HCEC 1CT (cell line): ENCODE measurements at regions not wholly inside any gene's neighbourhood (a gene's known extent, or its start where the extent isn't known, plus 50 kb on each side); places are given as distances from the start of the nearest gene placed in this dataset.
A peak's percentile ranks its signal among the peaks of the same experiment; 100 is the strongest.
"Not testable (repeated sequence)": the region's sequence is repeated elsewhere in the genome, so short reads cannot be mapped to it uniquely, and the experiment has no call there.

Experiments
- DNase-seq: peaks from one replicate; pipeline ENCODE4 v3.0.0-alpha.2; 2017

DNA sequence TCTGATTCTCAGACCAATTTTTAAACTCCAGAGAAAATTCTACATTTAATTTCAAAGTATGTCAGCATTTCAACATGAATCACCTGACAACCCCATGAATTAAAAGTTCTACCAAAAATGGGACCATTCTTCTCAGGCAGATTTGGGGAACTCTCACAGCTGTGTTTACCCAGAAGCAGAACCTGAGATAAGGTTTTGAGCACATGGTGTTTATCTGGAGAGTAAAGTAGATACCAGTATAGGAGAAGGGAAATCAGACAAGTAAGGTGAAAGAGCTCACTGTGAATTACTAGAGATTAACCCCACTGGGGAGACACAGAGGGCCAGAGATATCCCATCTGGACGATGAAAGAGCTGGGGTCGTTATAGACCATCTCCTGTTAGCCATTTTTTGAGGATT, 729.1 kb downstream of the DNAH5 start:
- no peak for DNase-seq

DNA sequence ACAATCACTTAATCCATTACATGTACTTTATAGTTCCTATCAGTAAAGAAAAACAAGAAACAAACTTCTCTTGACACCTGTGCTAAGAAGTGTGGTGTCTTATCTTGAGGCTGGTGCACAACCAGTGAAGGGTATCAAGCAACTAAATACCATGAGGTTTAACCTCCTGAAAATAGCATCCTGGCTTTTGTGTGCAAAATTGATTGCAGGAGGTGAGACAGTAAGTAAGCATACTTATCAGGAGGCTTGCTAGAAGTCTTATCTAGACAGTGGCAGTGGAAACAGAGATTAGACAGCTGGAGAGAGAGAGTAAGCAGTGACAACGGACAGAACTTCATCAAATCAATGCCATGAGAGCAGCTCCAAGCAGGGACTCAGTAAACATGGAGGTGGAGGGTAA, 730.3 kb downstream of the DNAH5 start:
- DNase-seq, result no peak

DNA sequence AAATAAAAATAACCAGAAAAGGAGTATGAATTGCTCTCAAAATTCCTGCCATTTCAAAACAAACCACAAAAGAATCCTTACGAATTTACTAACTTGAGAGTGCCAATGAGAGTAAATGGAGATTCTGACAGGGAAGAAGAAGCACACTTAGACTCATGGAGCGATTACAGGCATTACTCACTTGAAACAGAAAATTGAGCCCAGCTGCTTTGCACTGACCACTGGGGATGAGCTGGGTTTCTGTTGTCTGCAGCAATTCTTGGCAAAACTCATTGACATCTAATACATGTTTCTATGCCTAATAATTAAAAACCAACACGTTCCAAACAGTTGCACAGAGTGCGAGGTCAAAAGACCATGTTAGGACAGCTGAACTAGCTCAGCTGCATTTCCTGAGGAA, 731.6 kb downstream of the DNAH5 start:
- DNase-seq, result peak; percentile 55

DNA sequence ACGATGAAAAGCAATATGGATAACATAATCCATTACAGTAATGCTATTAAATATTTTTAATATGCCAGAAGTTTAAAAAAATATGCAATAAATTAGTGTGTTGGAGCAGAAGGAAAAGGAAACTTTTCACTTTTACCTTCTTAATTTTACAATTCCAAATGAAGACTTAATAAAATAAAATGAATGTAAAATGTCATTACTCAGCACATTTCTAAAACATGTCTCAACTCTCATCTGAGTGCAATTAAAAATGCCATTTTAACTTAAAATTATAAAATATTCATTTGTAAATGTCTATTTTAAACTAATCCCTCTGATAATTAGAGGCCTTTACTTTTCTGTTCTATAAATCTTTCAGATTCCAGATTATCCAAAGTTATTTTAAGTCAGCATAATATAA, 733.4 kb downstream of the DNAH5 start:
- no peak for DNase-seq

DNA sequence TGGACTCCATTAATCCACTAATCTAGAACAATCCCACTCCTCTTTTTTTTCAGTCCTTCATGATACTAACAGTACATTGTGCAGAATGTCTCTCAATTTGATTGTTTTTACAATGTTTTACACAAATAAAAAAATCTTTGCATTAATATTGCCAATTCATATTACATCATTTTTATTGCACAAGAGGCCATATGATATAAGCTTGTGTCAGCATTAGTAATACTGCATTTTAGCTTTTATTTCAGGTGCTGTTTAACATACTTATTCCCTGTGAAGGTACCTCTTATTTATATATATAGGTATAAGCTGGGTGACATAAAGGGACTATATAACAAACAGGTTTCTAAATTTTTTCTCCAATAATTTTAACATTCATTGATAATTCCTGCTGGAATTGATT, 737.4 kb downstream of the DNAH5 start:
- DNase-seq, result no peak

DNA sequence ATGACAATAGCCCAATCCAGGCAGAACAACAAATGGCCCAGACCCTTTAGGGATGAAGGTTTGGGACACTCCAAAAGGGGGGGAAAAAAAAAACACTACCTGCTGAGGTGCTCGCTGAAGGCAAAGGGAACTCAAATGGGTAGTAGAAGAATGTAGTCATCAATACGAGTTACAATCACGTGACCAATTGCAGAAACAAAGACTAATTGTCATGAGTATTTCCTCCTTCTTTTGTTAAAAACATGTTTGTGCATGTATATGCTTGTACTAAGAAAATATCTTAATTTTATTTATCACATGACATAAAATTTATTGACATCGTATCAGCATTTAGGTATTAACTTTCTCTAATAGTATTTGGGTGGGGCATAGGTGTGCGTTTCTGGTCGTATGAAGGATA, 743.5 kb downstream of the DNAH5 start:
- no peak for DNase-seq

DNA sequence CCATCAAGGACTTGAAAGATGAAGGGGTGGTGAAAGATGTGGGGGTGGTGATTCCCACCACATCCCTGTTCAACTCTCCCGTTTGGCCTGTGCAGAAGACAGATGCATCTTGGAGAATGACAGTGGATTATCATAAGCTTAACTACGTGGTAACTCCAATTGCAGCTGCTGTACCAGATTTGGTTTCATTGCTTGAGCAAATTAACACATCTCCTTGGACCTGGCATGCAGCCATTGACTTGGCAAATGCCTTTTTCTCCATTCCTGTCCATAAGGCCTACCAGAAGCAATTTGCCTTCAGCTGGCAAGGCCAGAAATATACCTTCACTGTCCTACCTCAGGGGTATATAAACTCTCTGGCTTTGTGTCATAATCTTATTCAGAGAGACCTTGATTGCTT, 746.3 kb downstream of the DNAH5 start:
- DNase-seq, result not testable (repeated sequence)

DNA sequence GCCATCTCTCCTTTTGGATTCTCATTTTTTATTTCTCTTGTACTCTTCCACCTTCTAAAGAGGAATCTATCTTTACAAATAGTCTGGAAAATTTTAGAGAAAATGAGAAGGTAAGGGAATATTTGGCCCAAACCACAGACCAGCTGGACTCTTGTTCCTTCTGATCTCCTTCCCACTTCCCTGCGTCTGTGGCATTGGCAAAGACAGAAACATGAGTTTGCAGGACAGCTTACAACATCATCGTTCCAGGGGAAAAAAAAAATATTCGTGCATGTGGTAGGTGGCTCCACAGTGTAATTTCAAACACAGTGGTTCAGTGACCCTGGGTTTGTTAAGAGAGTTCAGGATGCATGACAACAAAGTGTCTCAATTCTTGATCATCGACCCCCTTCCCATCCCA, 755.0 kb downstream of the DNAH5 start:
- peak; percentile 29 for DNase-seq

DNA sequence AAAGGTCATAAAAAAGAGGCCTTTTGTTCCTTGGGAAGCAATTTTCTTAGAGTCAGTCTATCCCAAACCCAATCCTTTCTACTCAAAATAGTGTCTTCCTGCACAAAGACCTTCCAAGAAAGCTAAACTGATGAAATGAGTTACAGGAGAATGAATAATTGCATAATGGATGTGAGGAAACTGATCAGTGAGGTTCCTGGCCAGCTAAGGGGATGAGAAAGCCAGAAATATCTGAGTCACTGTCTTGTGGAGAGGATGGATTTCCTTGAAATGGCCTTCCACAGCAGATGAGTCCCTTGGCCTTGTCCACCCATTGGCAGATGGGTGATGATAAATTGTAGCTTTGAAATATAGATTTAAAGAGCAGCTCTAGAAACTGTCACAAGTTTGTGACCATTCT, 756.1 kb downstream of the DNAH5 start:
- DNase-seq, result peak; percentile 87

DNA sequence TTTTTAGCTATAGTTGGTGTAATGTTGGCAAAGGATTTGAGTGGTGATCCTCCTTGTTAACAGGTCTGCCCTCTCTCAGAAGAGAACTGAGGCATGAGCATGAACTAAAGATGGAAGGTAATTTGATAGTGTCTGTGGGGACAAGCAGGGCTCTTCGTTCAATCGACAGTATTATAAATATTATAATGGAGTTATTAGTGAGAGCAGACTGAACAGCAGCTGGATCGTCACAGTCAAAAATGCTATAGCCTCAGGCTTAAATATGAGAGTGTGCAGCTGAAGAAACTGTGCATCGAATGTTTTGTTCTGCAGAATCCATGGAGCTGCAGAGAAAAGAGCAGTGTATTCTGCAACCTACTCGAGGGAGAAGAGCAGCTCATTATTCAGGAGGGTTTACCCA, 757.3 kb downstream of the DNAH5 start:
- DNase-seq, result no peak

DNA sequence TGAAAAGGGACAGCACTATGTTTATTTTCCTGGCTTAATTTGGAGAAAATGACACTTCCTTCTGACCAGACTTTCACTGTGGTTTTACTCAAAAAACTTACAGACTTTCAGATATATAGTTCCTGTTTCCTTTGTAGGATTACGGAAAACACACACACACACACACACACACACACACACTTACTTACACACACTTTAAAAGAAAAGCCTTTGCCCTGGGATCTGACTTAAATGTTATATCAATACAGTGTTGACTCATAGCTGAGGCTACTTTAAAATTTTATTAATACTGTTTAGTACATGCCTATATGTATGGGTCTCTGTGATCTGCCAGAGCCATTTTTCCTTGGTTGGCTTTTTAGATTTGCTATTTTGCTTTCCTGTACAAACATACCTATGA, 758.3 kb downstream of the DNAH5 start:
- peak; percentile 42 for DNase-seq

DNA sequence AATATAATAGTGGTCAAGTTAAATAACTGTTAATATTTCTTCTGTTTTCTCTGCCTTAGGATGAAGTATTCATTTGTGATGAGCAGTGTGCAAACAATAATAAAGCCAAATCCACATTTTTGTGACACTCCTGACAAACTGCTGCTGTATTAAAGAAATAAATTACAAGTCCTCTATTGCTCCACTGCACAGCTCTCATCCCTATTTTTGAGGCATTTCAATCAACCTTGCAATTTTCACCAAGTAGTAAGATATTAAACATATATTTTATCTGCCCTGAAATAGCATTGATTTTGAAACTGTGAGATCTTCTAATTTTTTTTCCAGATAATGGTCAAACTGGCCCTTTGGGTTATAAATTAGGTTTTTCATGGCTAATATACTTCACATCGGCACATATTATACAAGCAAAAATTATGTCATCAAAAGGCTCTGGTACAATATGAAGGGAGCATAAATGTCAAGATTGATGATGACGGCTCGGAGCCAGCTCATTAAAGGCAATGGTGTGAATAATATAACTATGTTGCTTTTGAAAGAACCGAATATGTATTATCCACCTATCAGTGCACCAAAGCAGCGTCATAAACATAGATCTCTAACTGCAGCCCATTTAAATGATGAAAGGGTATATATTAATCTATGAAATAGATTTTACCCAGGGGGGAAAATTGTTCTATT, 764.9 kb downstream of the DNAH5 start:
- no peak for DNase-seq

DNA sequence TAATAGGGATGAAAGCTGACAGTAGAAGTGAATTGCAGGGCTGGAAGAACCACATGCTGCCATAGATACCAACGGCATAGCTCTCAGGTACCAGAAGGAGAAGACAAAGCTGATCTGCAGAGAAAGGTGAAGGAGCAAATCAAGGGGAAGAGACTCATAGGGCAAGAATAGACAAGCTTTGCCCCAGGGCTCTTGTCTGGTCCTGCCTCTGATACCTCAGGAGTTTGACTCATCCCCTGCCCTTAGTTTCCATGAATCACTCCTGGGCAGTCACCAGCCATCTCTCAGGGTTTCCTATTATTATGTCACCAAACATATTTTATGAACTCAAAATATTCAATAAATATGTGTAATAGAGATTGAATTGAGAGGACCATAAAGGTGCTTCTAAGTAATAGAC, 800.9 kb downstream of the DNAH5 start:
- DNase-seq, result peak; percentile 20

DNA sequence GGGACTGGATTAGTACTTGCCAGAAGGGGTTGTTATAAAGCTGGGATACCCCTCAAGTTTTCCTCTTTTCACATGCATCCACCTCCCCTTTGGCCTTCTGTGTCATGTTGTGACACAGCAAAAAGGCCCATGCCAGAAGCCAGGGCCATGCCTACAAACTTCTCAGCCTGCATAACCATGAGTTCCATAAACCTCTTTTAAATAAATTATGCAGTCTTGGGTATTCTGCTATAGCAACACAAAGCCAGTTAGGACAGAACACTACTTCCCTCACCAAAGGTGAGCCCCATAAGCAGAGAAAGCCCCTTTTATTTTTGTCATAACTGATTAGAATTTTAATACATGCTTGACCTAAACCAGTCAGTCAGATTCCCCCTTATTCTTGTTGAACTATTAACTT, 801.3 kb downstream of the DNAH5 start:
- DNase-seq, result no peak

DNA sequence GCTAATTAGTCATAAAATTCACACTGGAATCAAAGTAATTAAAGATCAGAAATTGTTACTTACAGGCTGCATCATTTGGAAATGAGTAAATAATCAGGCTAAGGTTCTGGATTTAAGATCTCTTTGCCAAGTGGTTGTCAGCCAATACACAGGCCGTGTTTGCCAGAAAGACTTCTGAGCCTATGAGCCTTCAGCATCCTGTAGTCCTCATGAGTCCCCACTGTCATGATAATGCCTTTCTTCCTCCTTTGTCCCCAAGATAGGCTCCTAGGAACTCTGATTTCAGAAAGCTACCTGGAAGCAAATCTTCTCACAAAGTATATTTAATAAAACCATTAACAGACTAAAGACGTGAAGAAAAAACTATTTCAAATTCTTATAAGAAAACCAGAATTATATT, 810.5 kb downstream of the DNAH5 start:
- no peak for DNase-seq

DNA sequence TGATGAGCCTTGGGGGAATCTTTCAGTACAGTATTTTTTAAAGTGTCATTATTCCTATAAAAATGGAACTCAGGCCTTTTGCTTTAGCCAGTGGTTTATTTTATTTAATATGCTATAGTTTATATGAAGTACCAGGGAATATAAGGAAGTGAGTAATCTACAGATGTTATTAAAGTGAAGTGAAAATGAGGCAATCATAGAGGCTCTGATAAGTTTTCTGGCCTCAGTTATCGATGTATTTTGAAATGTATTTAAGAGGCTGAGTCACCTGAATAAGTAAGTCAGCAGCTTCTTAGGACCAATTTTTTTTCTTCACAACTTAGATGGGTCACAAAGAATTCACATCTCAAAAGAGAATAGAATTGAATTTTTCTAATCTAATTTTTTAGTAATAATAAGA, 829.0 kb downstream of the DNAH5 start:
- DNase-seq, result peak; percentile 67

DNA sequence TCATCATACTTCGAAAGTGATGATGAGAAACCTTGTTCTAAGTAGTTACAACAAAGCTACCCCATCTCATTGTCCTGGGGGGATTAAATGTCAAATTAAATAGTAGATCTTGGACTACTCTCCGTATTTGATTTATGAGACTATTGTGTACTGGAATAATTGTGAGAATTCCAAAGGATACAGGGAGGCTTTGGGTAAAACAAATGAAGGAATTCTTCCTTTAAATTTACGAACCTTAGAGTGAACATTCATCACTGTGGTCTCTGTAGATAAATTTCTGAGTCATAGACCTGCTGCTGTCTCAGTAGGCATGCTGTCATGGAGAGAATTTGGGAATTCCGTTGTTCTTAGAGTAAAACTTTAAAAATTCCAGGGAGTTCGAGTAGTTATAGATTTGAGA, 836.2 kb downstream of the DNAH5 start:
- peak; percentile 51 for DNase-seq

DNA sequence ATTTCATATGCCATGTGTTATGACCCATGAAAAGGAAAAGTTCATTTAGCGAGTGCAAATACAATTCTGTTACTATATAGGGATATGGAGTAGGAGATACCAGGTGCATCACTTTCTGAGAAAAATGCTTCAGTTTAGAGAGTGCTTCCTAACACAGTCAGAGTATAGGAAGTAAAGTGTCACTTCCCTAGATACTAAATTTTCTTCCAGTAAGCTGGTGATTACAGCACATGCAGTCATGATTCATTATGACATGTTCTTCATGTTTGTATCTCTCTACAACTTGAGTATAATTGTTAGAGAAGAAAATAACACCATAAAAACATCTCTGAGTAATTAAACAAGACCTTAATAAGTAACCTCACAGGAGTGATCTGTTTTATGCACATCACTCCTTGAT, 837.0 kb downstream of the DNAH5 start:
- peak; percentile 60 for DNase-seq

DNA sequence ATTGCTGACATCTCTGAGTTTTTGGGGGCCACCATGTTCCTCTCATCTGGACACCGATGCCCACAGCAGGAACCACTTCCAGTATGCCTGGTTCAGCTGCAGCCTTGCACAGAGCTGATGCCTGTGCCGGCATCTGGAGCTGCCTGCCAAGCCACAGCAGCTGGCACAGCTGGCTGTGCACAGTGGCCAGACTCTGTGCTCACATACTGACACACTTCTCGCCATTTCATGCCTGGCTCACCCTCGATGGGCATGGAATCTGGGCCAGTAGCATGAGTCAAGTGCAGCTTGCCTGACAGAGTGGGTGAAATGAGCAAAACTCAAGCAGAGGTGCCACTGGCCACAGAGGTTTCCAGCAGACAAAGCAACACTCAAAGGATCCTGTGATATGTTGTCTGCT, 863.4 kb downstream of the DNAH5 start:
- DNase-seq, result no peak

DNA sequence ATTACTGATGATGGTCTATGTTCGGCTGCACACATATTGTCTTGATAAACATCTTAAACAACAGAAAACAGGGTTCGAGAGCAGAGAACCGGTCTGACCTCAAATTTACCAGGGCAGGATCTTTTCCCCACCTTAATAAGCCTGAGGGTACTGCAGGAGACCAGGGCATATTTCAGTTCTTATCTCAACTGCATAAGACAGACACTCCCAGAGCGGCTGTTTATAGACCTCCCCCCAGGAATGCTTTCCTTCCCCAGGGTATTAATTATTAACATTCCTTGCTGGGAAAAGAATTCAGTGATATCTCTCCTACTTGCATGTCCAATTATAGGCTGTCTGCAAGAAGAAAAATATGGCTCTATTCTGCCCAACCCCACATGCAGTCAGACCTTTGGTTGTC, 871.6 kb downstream of the DNAH5 start:
- DNase-seq, result not testable (repeated sequence)

DNA sequence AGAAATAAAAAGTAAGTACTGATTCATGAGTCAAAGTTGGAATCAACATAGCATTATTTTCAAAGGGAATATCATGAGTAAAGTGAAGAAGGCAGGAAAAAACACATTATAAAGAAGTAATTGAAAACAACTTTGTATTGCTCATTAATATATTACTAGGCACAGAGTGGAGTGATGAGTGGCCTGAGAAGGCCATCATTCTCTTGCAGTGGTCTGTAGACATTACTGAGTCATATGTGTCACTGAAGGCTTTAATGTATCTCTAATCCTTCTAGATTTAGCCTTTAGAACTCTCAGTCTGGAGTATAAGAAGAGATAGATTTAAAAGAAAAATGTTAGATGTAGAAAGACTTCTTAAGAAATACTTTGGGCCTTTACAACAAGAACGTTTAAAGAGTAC, 881.4 kb downstream of the DNAH5 start:
- no peak for DNase-seq

DNA sequence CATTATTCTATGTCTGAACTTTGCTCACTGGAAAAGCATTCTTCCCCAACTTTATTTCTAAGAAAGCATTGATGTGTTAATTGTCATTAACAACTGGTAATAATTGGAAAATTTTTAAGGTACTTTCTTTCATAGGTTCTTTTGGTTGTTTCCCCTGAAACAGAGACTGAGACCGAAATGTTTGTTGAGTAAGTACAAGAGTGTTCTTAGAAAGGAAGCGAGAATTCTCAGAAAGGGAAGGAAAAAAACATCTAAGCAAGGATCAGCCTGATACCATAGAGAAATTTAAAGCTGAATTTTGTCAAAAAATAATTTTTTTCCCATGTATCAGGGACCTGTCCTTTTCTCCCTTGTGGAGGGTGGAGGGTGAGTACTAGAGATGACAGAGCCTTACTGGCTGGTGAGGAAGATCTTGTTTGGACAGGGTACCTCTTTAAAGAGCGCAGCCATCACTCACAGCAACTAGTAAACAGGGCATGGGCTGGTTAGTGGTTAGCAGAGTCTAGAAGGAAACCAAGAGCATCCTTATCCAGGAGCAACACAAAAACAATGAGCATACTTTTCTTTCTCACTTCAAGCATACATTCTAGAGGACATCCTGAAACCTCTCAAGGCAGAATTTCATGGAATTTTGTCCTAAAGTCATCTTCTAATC, 898.5 kb downstream of the DNAH5 start:
- no peak for DNase-seq

DNA sequence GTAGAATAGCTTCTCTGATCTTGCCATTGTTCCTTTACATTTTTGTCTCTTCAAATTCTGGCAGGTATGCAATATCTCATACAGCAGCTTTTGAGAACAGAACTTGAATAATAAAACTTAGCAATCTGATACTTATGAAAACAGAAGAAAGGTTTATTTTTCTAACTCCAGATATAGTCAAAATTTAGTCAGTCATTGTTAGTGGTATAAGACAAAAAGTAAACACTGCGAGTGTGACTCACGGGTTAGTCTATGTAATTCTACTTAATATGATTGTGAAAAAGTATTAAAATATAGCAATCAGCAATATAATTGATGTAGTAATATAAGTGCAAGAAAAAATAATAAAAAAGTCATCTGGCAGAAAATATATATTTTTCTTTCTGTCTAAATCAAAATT, 910.4 kb downstream of the DNAH5 start:
- peak; percentile 47 for DNase-seq

DNA sequence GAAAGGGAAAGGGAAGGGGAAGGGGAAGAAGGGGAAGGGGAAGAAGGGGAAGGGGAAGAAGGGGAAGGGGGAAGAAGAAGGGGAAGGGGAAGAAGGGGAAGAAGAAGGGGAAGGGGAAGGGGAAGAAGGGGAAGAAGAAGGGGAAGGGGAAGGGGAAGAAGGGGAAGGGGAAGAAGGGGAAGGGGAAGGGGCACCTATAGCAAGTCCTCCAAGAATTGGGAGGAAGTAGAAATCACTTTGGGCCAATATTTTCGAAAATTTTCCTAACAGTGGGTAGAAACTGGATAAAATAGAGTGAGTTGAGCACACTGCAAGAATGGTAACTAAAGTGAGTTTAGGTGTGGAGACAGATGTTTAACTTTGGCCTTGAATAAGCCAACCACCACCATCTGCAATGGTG, 915.3 kb downstream of the DNAH5 start:
- no peak for DNase-seq

DNA sequence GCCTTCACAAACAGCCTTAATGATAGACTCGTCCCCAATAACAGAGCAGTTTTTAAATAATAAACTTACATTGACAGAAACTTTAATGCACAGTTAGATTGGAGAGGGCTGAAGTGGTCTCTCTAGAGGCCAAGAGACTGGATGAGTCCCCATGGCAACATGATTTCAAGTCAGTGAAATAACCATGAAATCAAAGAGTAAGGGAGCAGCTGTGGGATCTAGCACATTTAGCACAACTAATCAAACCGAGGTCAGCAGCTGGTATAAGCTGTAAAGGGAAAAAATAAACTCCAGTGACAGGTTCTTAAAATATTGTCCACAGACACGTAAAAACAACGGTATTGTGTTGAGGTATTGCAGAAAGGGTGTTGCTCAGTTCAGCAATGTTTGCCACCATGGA, 916.6 kb downstream of the DNAH5 start:
- no peak for DNase-seq
